HG03354 (cell line): ENCODE measurements at regions not wholly inside any gene's neighbourhood (a gene's known extent, or its start where the extent isn't known, plus 50 kb on each side); places are given as distances from the start of the nearest gene placed in this dataset.
A peak's percentile ranks its signal among the peaks of the same experiment; 100 is the strongest.
"Not testable (repeated sequence)": the region's sequence is repeated elsewhere in the genome, so short reads cannot be mapped to it uniquely, and the experiment has no call there.

Experiments
- ATAC-seq: cut with Tn5 transposase; IDR thresholded peaks from one replicate; pipeline ENCODE4 v1.9.1; 2021; ENCODE audit warnings: mild to moderate bottlenecking; ENCODE audit not compliant: unreplicated experiment, poor library complexity, severe bottlenecking

- ATAC-seq, result no peak
Measured at GRCh38 chr5:155556700-155557099, 543.1 kb downstream of the KIF4B start.

- ATAC-seq, result no peak
Measured at GRCh38 chr5:155562158-155562557, 548.6 kb downstream of the KIF4B start.

- ATAC-seq, result no peak
Measured at GRCh38 chr5:155564541-155564940, 551.0 kb downstream of the KIF4B start.

GRCh38 chr5:155575861-155576260 is 562.3 kb downstream of the KIF4B start:
- ATAC-seq, result no peak

GRCh38 chr5:155586808-155587207 is 573.3 kb downstream of the KIF4B start:
- ATAC-seq, result not testable (repeated sequence)

GRCh38 chr5:155587458-155587857 is 573.9 kb downstream of the KIF4B start:
- ATAC-seq, result no peak

- no peak for ATAC-seq
Measured at GRCh38 chr5:155591273-155591672, 577.7 kb downstream of the KIF4B start.

GRCh38 chr5:155594270-155594669 is 580.7 kb downstream of the KIF4B start:
- no peak for ATAC-seq

GRCh38 chr5:155595791-155596190 is 582.2 kb downstream of the KIF4B start:
- no peak for ATAC-seq

GRCh38 chr5:155598552-155598951 is 585.0 kb downstream of the KIF4B start:
- ATAC-seq, result no peak

- ATAC-seq, result no peak
Measured at GRCh38 chr5:155605920-155606319, 592.4 kb downstream of the KIF4B start.

- ATAC-seq, result peak; percentile 87
Measured at GRCh38 chr5:155616779-155617392, 603.3 kb downstream of the KIF4B start.

GRCh38 chr5:155619688-155620087 is 606.1 kb downstream of the KIF4B start:
- ATAC-seq, result no peak

GRCh38 chr5:155620821-155621410 is 607.4 kb downstream of the KIF4B start:
- ATAC-seq, result no peak

- ATAC-seq, result no peak
Measured at GRCh38 chr5:155624597-155625241, 611.2 kb downstream of the KIF4B start.

- no peak for ATAC-seq
Measured at GRCh38 chr5:155625315-155625714, 611.8 kb downstream of the KIF4B start.

GRCh38 chr5:155625897-155626543 is 612.5 kb downstream of the KIF4B start:
- no peak for ATAC-seq

GRCh38 chr5:155626592-155626991 is 613.0 kb downstream of the KIF4B start:
- no peak for ATAC-seq

GRCh38 chr5:155628346-155628745 is 614.8 kb downstream of the KIF4B start:
- ATAC-seq, result no peak

- no peak for ATAC-seq
Measured at GRCh38 chr5:155629597-155629996, 616.0 kb downstream of the KIF4B start.

GRCh38 chr5:155631116-155631515 is 617.6 kb downstream of the KIF4B start:
- no peak for ATAC-seq
